Breast epithelium (tissue), 4 donors: ENCODE measurements at regions not wholly inside any gene's neighbourhood (a gene's known extent, or its start where the extent isn't known, plus 50 kb on each side); places are given as distances from the start of the nearest gene placed in this dataset.

Experiments
- DNase-seq, 2 donors: peaks; one replicate each; pipeline ENCODE4 v3.0.0-alpha.2; 2019; ENCODE audit warnings: low spot score in 2 of 2
- H3K27ac ChIP-seq, 2 donors: fragments of 200-600 bp; sonication (generic) in 1 of 2; one replicate each; pipeline ENCODE4 v1.5.1; 2016 to 2019; ENCODE audit warnings: mild to moderate bottlenecking in 1 of 2
- H3K27me3 ChIP-seq, 2 donors: fragments of 200-600 bp; sonication (generic) in 1 of 2; one replicate each; pipeline versions ENCODE4 v1.5.1 to v1.6.0; 2017 to 2019; ENCODE audit warnings: control low read depth in 1 of 2, mild to moderate bottlenecking in 1 of 2
- H3K36me3 ChIP-seq: fragments of 200-600 bp; one replicate; pipeline ENCODE4 v1.5.1; 2019
- H3K4me1 ChIP-seq, 2 donors: fragments of 200-600 bp; sonication (generic); one replicate each; pipeline ENCODE4 v1.5.1; 2016 to 2019; ENCODE audit warnings: control low read depth in 1 of 2
- H3K4me3 ChIP-seq, 3 donors: fragments of 200-600 bp; sonication (generic); 1 replicate in 2 of 3; 2 replicates in 1 of 3; pipeline ENCODE4 v1.5.1; 2016 to 2019; ENCODE audit warnings: mild to moderate bottlenecking in 3 of 3, moderate library complexity in 2 of 3
- H3K9me3 ChIP-seq, 2 donors: fragments of 200-600 bp; sonication (generic) in 1 of 2; one replicate each; pipeline ENCODE4 v1.5.1; 2016 to 2019; ENCODE audit warnings: control low read depth in 1 of 2
- POLR2A ChIP-seq: fragments of 450-650 bp; IDR thresholded peaks from one replicate; pipeline ENCODE4 v1.6.1; 2016; ENCODE audit warnings: antibody characterized with exemption, mild to moderate bottlenecking, moderate library complexity
- POLR2AphosphoS5 ChIP-seq, 3 donors: sonication (generic); formaldehyde crosslinking; IDR thresholded peaks; one replicate each; pipeline ENCODE4 v1.6.1; 2017; ENCODE audit warnings: antibody characterized with exemption in 3 of 3
- intact Hi-C: fragments of 100-400 bp; cut with DNase I; formaldehyde crosslinking; loops from one replicate; pipeline ENCODE4 v1.15.1; 2023; ENCODE audit warnings: low total_unique reads
- TF ChIP-seq, protein P1 (sequence below), 3 donors: fragments of 450-650 bp; IDR thresholded peaks; one replicate each; pipeline ENCODE4 v1.5.1; 2016 to 2017; ENCODE audit warnings: antibody characterized with exemption in 3 of 3, mild to moderate bottlenecking in 3 of 3, moderate library complexity in 3 of 3

DNA sequence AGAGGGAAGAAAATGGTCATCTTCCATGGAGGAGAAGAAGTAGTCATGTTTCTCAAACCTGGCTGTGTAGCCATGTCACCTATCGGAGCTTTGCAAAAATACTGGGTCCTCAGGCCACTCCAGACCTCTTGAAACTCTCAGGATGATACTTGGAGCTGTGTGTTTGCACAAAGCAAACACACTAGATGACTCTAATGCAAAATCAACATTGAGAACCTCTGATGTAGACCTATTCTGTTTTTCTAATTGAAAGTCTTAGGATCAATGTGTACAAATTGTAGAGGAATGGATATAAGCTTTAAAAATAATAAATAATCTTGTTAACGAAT is 444.3 kb downstream of the RND3 start:
- intact Hi-C loops = no loop called here
- TF ChIP-seq, protein P1, sequence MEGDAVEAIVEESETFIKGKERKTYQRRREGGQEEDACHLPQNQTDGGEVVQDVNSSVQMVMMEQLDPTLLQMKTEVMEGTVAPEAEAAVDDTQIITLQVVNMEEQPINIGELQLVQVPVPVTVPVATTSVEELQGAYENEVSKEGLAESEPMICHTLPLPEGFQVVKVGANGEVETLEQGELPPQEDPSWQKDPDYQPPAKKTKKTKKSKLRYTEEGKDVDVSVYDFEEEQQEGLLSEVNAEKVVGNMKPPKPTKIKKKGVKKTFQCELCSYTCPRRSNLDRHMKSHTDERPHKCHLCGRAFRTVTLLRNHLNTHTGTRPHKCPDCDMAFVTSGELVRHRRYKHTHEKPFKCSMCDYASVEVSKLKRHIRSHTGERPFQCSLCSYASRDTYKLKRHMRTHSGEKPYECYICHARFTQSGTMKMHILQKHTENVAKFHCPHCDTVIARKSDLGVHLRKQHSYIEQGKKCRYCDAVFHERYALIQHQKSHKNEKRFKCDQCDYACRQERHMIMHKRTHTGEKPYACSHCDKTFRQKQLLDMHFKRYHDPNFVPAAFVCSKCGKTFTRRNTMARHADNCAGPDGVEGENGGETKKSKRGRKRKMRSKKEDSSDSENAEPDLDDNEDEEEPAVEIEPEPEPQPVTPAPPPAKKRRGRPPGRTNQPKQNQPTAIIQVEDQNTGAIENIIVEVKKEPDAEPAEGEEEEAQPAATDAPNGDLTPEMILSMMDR (IDR thresholded peaks at IDR 0.05) = no peak
- no peak for TF ChIP-seq POLR2A
- TF ChIP-seq POLR2AphosphoS5 (IDR thresholded peaks at IDR 0.05) = no peak
- no peak for DNase-seq
- Histone ChIP-seq H3K36me3 (no peaks in the 10 kb centered on the region), H3K4me1 (no peaks in the 10 kb centered on the region), H3K9me3 (no peaks in the 10 kb centered on the region), H3K4me3 (no peak overlapping the region), H3K27ac (no peak overlapping the region), H3K27me3 (no peaks in the 10 kb centered on the region)

DNA sequence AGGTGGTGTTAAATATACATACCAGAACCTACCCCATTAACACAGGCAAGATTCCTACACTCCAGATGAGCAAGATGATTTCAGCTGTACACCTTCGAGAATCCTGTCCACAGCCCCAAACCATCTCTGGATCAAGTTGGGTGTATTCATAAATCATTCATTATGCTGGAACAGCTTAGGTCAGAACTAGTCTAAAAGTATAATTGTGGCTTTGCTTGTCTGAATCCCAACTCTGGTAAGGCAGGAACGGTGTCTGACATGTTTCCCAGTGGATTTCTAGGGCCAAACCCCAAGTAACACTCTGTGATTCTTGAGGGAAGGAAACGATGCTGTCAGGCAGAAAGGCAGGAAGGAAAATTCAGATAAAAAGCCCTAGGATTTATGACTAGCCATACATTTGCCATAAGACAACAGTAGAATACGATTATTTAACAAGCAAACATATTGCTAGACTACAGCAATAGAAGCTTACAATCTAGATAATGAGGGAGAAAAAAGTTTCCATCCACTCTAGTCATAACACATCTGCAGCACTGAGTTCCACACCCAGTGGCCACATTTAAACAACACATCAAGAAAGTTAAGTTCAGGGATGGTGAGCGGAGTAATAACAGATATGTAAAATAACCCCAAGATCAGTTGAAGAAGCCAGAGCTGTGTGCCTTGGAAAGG is 444.8 kb downstream of the RND3 start:
- no peak overlapping the region for H3K27ac ChIP-seq
- no peaks in the 10 kb centered on the region for H3K27me3 ChIP-seq
- H3K4me3 ChIP-seq = no peak overlapping the region
- DNase-seq = no peak
- TF ChIP-seq, protein P1 (IDR thresholded peaks at IDR 0.05) = no peak
- TF ChIP-seq POLR2AphosphoS5 (IDR thresholded peaks at IDR 0.05) = no peak
- TF ChIP-seq POLR2A = no peak
- no peaks in the 10 kb centered on the region for H3K4me1 ChIP-seq
- no peaks in the 10 kb centered on the region for H3K36me3 ChIP-seq
- intact Hi-C loops = no loop called here
- H3K9me3 ChIP-seq = no peaks in the 10 kb centered on the region

DNA sequence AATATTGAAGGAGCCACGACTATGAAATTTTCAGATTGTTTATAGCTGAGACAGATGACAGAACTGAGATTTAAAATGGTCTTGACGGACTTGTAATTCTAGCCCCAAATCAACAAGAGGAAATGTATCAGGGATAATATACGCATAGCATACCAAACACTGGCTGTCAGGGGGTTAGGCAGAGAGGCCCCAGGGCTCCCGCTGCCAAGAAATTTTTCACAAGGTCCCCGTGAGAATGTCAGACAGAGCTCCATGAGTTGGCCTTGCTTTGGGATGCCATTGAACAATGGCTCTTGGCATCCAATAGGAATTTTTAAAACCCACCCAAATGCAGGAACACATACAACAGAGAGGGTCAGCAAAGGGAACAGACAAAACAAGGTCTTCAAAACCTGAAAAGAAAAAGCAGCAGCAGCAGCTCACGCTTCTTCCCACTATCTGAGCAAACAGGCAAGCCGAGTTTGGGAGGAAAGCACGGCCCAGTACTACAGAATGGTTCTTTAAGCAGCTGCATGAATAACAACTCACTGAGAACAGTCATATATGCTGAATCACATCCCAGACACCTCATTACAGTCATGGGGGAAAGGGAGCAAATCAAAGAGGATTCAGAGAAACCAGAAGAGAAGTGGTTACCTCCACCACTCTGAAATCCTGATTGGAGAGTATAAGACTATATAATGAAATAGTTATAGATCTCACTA is 445.6 kb downstream of the RND3 start:
- DNase-seq = no peak
- intact Hi-C loops = no loop called here
- H3K27ac ChIP-seq = no peak overlapping the region
- H3K27me3 ChIP-seq = no peaks in the 10 kb centered on the region
- H3K4me3 ChIP-seq = no peak overlapping the region
- no peaks in the 10 kb centered on the region for H3K36me3 ChIP-seq
- TF ChIP-seq, protein P1 (IDR thresholded peaks at IDR 0.05) = no peak
- TF ChIP-seq POLR2AphosphoS5 (IDR thresholded peaks at IDR 0.05) = no peak
- no peak for TF ChIP-seq POLR2A
- no peaks in the 10 kb centered on the region for H3K4me1 ChIP-seq
- no peaks in the 10 kb centered on the region for H3K9me3 ChIP-seq

- no peaks in the 10 kb centered on the region for H3K9me3 ChIP-seq
- no peaks in the 10 kb centered on the region for H3K36me3 ChIP-seq
- TF ChIP-seq POLR2AphosphoS5 (IDR thresholded peaks at IDR 0.05) (no peak), POLR2A (no peak)
- TF ChIP-seq, protein P1 (IDR thresholded peaks at IDR 0.05) = no peak
- H3K4me1 ChIP-seq = no peaks in the 10 kb centered on the region
- H3K27ac ChIP-seq = no peak overlapping the region
- intact Hi-C loops = no loop called here
- no peak for DNase-seq
- H3K4me3 ChIP-seq = no peak overlapping the region
- H3K27me3 ChIP-seq = no peaks in the 10 kb centered on the region
Measured at GRCh38 chr2:150036622-150037021, 449.0 kb upstream of the MMADHC start.

- no peaks in the 10 kb centered on the region for H3K27me3 ChIP-seq
- peaks cover 0 to 3% of the 10 kb centered on the region in 2 donors for H3K4me1 ChIP-seq
- intact Hi-C loops = no loop called here
- H3K27ac ChIP-seq = no peak overlapping the region
- H3K36me3 ChIP-seq = no peaks in the 10 kb centered on the region
- no peak for DNase-seq
- no peak for TF ChIP-seq POLR2A
- TF ChIP-seq, protein P1 (IDR thresholded peaks at IDR 0.05) = no peak
- TF ChIP-seq POLR2AphosphoS5 (IDR thresholded peaks at IDR 0.05) = no peak
- H3K9me3 ChIP-seq = no peaks in the 10 kb centered on the region
- H3K4me3 ChIP-seq = no peak overlapping the region
Measured at GRCh38 chr2:150034665-150035064, 447.1 kb upstream of the MMADHC start.
